WTC11 (cell line): ENCODE measurements at regions not wholly inside any gene's neighbourhood (a gene's known extent, or its start where the extent isn't known, plus 50 kb on each side); places are given as distances from the start of the nearest gene placed in this dataset.

Experiments used
- CTCF ChIP-seq: fragments of 200-600 bp; IDR thresholded peaks from 2 replicates; pipeline ENCODE4 v1.8.0; 2022; ENCODE audit warnings: antibody characterized with exemption
- E2F5 ChIP-seq: sonication (generic); formaldehyde crosslinking; IDR thresholded peaks from 2 replicates; pipeline ENCODE4 v1.8.1; 2022; ENCODE audit warnings: mild to moderate bottlenecking, moderate library complexity, missing genetic modification reagents
- FOXP4 ChIP-seq: sonication (generic); formaldehyde crosslinking; IDR thresholded peaks from 2 replicates; pipeline ENCODE4 v1.8.0; 2022; ENCODE audit warnings: mild to moderate bottlenecking, missing genetic modification reagents
- TF ChIP-seq, protein P1 (sequence below): fragments of 250-450 bp; sonication (Bioruptor Pico); IDR thresholded peaks from 2 replicates; pipeline ENCODE4 v2.1.2; 2022; ENCODE audit warnings: mild to moderate bottlenecking, moderate library complexity
- TF ChIP-seq, protein P2 (sequence below): sonication (generic); formaldehyde crosslinking; IDR thresholded peaks from 2 replicates; pipeline ENCODE4 v1.8.0; 2022; ENCODE audit warnings: mild to moderate bottlenecking, missing genetic modification reagents

DNA sequence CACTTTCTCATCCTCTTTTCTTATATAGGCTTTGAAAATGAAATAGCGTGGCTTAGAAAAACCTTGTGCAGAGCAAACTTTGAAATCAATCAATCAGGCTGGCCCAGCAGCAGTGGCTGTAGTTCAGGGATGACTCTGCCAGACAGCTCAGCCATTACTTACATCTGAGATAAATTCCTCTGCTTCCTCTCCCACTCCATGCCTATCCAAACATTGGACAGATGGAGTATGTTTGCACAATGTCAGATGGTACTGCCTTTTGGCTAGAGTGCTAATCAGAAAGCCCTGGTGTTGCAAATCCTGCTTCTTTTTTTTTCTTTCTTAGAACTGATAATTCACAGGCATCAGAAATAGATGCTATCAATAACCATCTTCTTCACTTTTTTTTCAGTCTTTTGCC lies 1065.1 kb downstream of the AGBL1 start:
- no peak for TF ChIP-seq CTCF
- TF ChIP-seq, protein P1, sequence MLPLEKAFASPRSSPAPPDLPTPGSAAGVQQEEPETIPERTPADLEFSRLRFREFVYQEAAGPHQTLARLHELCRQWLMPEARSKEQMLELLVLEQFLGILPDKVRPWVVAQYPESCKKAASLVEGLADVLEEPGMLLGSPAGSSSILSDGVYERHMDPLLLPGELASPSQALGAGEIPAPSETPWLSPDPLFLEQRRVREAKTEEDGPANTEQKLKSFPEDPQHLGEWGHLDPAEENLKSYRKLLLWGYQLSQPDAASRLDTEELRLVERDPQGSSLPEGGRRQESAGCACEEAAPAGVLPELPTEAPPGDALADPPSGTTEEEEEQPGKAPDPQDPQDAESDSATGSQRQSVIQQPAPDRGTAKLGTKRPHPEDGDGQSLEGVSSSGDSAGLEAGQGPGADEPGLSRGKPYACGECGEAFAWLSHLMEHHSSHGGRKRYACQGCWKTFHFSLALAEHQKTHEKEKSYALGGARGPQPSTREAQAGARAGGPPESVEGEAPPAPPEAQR (CRISPR knock-in tag) = no peak
- no peak for TF ChIP-seq FOXP4 (CRISPR knock-in tag)
- TF ChIP-seq, protein P2, sequence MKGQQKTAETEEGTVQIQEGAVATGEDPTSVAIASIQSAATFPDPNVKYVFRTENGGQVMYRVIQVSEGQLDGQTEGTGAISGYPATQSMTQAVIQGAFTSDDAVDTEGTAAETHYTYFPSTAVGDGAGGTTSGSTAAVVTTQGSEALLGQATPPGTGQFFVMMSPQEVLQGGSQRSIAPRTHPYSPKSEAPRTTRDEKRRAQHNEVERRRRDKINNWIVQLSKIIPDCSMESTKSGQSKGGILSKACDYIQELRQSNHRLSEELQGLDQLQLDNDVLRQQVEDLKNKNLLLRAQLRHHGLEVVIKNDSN = no peak
- TF ChIP-seq E2F5 (CRISPR knock-in tag) = no peak
